GM12878 (cell line): ENCODE measurements at regions not wholly inside any gene's neighbourhood (a gene's known extent, or its start where the extent isn't known, plus 50 kb on each side); places are given as distances from the start of the nearest gene placed in this dataset.

Experiments used
- BACH1 ChIP-seq: fragments of 450-650 bp; IDR thresholded peaks from 2 replicates; pipeline ENCODE4 v1.6.1; 2017; ENCODE audit warnings: mild to moderate bottlenecking, borderline replicate concordance
- CEBPB ChIP-seq, 2 experiments: fragments of 150-350 bp in 1 of 2; IDR thresholded peaks; 2 replicates each; pipeline ENCODE4 v1.6.1; 2012 to 2014; ENCODE audit warnings: low read depth in 2 of 2, low read length in 2 of 2, borderline replicate concordance in 1 of 2, inconsistent platforms in 1 of 2
- CTCF ChIP-seq, 3 experiments: IDR thresholded peaks in 2 of 3; conservative IDR thresholded peaks in 1 of 3; 2 replicates each; pipeline ENCODE4 v1.5.1; 2011; ENCODE audit warnings: low read depth in 3 of 3, low read length in 3 of 3, mild to moderate bottlenecking in 3 of 3, control low read depth in 2 of 3, moderate library complexity in 2 of 3, inconsistent platforms in 1 of 3, mixed read lengths in 1 of 3; ENCODE audit not compliant: control insufficient read depth in 2 of 3, insufficient read depth in 1 of 3; ENCODE audit errors: extremely low read depth in 1 of 3
- TAF1 ChIP-seq: IDR thresholded peaks from 2 replicates; pipeline ENCODE4 v1.6.1; 2011; ENCODE audit warnings: mild to moderate bottlenecking, low read depth, low read length, borderline replicate concordance
- YY1 ChIP-seq: IDR thresholded peaks from 2 replicates; pipeline ENCODE4 v1.6.1; 2011; ENCODE audit warnings: low read depth, mild to moderate bottlenecking, low read length
- ZNF217 ChIP-seq: fragments of 450-650 bp; IDR thresholded peaks from 2 replicates; pipeline ENCODE4 v1.6.1; 2017; ENCODE audit warnings: antibody characterized with exemption, mild to moderate bottlenecking
- ZSCAN29 ChIP-seq: fragments of 450-650 bp; IDR thresholded peaks from 2 replicates; pipeline ENCODE4 v1.6.1; 2017; ENCODE audit warnings: mild to moderate bottlenecking, moderate library complexity
- TF ChIP-seq, protein P1 (sequence below): fragments of 450-650 bp; IDR thresholded peaks from 2 replicates; pipeline ENCODE4 v1.6.1; 2016; ENCODE audit warnings: mild to moderate bottlenecking

DNA sequence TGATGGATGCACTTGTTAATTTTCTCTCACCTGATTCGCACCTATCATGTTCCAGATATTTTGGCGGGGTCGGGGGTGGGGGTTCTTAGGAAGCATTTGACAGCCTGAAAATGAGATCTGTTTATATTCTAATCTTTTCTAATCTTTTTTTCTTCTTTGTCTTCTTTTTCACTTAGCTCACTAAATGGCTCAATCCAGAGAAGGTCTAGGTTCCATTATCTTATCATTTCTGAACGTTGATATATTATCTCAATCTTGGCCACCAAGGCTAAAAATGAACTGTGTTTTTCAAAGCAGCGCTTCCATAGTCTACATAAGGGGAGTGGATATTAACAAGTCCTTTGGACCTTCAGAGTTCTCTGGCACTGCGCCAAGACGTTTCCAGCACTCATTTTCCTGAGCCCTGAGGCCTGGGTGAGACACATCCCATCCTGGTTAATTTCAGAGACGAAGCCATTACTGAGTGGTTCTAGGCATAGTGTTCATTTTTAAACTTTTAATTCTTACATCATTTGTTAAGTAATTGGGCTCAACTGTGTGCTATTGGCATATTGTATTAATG lies 229.0 kb downstream of the SOX11 start:
- TF ChIP-seq CTCF (IDR thresholded peaks at IDR 0.05 in 2 of 3, conservative IDR thresholded peaks at IDR 0.05 in 1 of 3; ENCODE audit: control insufficient read depth in 2 of 3, extremely low read depth in 1 of 3, insufficient read depth in 1 of 3, low read depth in 3 of 3, low read length in 3 of 3) (no peak), ZNF217 (no peak), YY1 (no peak), BACH1 (no peak), CEBPB (IDR thresholded peaks at IDR 0.05; ENCODE audit: borderline replicate concordance in 1 of 2, low read depth in 2 of 2, low read length in 2 of 2) (no peak), ZSCAN29 (no peak), TAF1 (no peak)
- TF ChIP-seq, protein P1, sequence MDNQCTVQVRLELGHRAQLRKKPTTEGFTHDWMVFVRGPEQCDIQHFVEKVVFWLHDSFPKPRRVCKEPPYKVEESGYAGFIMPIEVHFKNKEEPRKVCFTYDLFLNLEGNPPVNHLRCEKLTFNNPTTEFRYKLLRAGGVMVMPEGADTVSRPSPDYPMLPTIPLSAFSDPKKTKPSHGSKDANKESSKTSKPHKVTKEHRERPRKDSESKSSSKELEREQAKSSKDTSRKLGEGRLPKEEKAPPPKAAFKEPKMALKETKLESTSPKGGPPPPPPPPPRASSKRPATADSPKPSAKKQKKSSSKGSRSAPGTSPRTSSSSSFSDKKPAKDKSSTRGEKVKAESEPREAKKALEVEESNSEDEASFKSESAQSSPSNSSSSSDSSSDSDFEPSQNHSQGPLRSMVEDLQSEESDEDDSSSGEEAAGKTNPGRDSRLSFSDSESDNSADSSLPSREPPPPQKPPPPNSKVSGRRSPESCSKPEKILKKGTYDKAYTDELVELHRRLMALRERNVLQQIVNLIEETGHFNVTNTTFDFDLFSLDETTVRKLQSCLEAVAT: no peak
